HEK293 (cell line): ENCODE measurements at regions not wholly inside any gene's neighbourhood (a gene's known extent, or its start where the extent isn't known, plus 50 kb on each side); places are given as distances from the start of the nearest gene placed in this dataset.

Source experiments
- CTCF ChIA-PET: fragments of 350-600 bp; formaldehyde crosslinking; extraction: SDS; loops from one replicate; lab custom pipeline; 2021; ENCODE audit warnings: antibody characterized with exemption; lab: Yijun Ruan, JAX
- POLR2A ChIA-PET: fragments of 300-600 bp; formaldehyde crosslinking; extraction: SDS; loops from one replicate; lab custom pipeline; 2020; ENCODE audit warnings: antibody characterized with exemption, inconsistent platforms; lab: Yijun Ruan, JAX
- H3K27ac ChIP-seq: fragments of 200-500 bp; sonication (Bioruptor generic); 2 replicates; pipeline ENCODE4 v1.5.1; 2014; ENCODE audit warnings: low read depth, low read length, control low read depth, inconsistent platforms; ENCODE audit errors: extremely low read depth
- H3K36me3 ChIP-seq, 2 experiments: fragments of 200-500 bp in 1 of 2; sonication (Bioruptor generic) in 1 of 2; 1 replicate in 1 of 2; 2 replicates in 1 of 2; pipeline ENCODE4 v1.5.1; 2014 to 2017; ENCODE audit warnings: inconsistent platforms in 2 of 2, low read length in 2 of 2; ENCODE audit not compliant: control insufficient read depth in 2 of 2, insufficient read depth in 1 of 2
- H3K4me1 ChIP-seq: fragments of 200-500 bp; sonication (Bioruptor generic); 2 replicates; pipeline ENCODE4 v1.5.1; 2014; ENCODE audit warnings: mild to moderate bottlenecking, low read length, inconsistent platforms; ENCODE audit not compliant: control insufficient read depth, insufficient read depth
- H3K4me3 ChIP-seq: 2 replicates; pipeline ENCODE4 v1.5.1; 2011; ENCODE audit warnings: low read depth, mild to moderate bottlenecking, control low read depth, low read length, moderate library complexity
- H3K9me3 ChIP-seq: fragments of 200-500 bp; sonication (Bioruptor generic); 2 replicates; pipeline ENCODE4 v1.5.1; 2014; ENCODE audit warnings: low read depth, low read length, inconsistent platforms; ENCODE audit not compliant: control insufficient read depth, insufficient read depth
- GFI1B ChIP-seq: fragments of 450-650 bp; formaldehyde crosslinking; IDR thresholded peaks from 2 replicates; pipeline ENCODE4 v1.5.1; 2016; ENCODE audit warnings: missing biosample characterization, missing genetic modification characterization
- GLI4 ChIP-seq: fragments of 450-650 bp; formaldehyde crosslinking; IDR thresholded peaks from 2 replicates; pipeline ENCODE4 v1.5.1; 2016; ENCODE audit warnings: missing biosample characterization, missing genetic modification characterization
- TSHZ1 ChIP-seq: fragments of 450-650 bp; formaldehyde crosslinking; IDR thresholded peaks from 2 replicates; pipeline ENCODE4 v1.5.1; 2016; ENCODE audit warnings: missing biosample characterization, missing genetic modification characterization, borderline replicate concordance
- WT1 ChIP-seq: fragments of 450-650 bp; formaldehyde crosslinking; IDR thresholded peaks from 2 replicates; pipeline ENCODE4 v1.5.1; 2016; ENCODE audit warnings: missing biosample characterization, missing genetic modification characterization
- ZNF155 ChIP-seq: fragments of 450-650 bp; formaldehyde crosslinking; IDR thresholded peaks from 2 replicates; pipeline ENCODE4 v1.5.1; 2016; ENCODE audit warnings: missing biosample characterization, missing genetic modification characterization
- ZNF19 ChIP-seq: fragments of 450-650 bp; formaldehyde crosslinking; IDR thresholded peaks from 2 replicates; pipeline ENCODE4; 2016; ENCODE audit warnings: missing biosample characterization, missing genetic modification characterization, low read depth
- ZNF2 ChIP-seq: fragments of 450-650 bp; formaldehyde crosslinking; IDR thresholded peaks from 2 replicates; pipeline ENCODE4 v1.5.1; 2016; ENCODE audit warnings: missing biosample characterization, missing genetic modification characterization
- ZNF266 ChIP-seq: fragments of 450-650 bp; formaldehyde crosslinking; IDR thresholded peaks from 2 replicates; pipeline ENCODE4 v1.5.1; 2016; ENCODE audit warnings: missing biosample characterization, missing genetic modification characterization, low read depth
- ZNF302 ChIP-seq: fragments of 450-650 bp; formaldehyde crosslinking; IDR thresholded peaks from 2 replicates; pipeline ENCODE4 v1.5.1; 2016; ENCODE audit warnings: missing biosample characterization, missing genetic modification characterization, low read depth
- ZNF324 ChIP-seq: fragments of 450-650 bp; formaldehyde crosslinking; IDR thresholded peaks from 2 replicates; pipeline ENCODE4 v1.5.1; 2016; ENCODE audit warnings: missing biosample characterization, missing genetic modification characterization
- ZNF449 ChIP-seq: fragments of 450-650 bp; formaldehyde crosslinking; IDR thresholded peaks from 2 replicates; pipeline ENCODE4 v1.5.1; 2017; ENCODE audit warnings: missing biosample characterization, mild to moderate bottlenecking, missing genetic modification characterization, moderate library complexity
- ZNF514 ChIP-seq: fragments of 450-650 bp; formaldehyde crosslinking; IDR thresholded peaks from 2 replicates; pipeline ENCODE4 v1.5.1; 2016; ENCODE audit warnings: missing biosample characterization, missing genetic modification characterization
- ZNF529 ChIP-seq: fragments of 450-650 bp; formaldehyde crosslinking; IDR thresholded peaks from 2 replicates; pipeline ENCODE4 v1.5.1; 2017; ENCODE audit warnings: missing genetic modification characterization, missing biosample characterization; ENCODE audit not compliant: insufficient replicate concordance
- ZNF645 ChIP-seq: fragments of 450-650 bp; formaldehyde crosslinking; IDR thresholded peaks from 2 replicates; pipeline ENCODE4; 2016; ENCODE audit warnings: missing biosample characterization, missing genetic modification characterization
- ZNF654 ChIP-seq: fragments of 450-650 bp; formaldehyde crosslinking; IDR thresholded peaks from 2 replicates; pipeline ENCODE4 v1.5.1; 2016; ENCODE audit warnings: low read depth, missing biosample characterization, missing genetic modification characterization
- ZNF692 ChIP-seq: fragments of 450-650 bp; formaldehyde crosslinking; IDR thresholded peaks from 2 replicates; pipeline ENCODE4 v1.5.1; 2016; ENCODE audit warnings: missing biosample characterization, missing genetic modification characterization
- ZNF777 ChIP-seq: fragments of 450-650 bp; formaldehyde crosslinking; IDR thresholded peaks from 2 replicates; pipeline ENCODE4 v1.5.1; 2017; ENCODE audit warnings: missing biosample characterization, missing genetic modification characterization, borderline replicate concordance
- ZSCAN30 ChIP-seq: fragments of 450-650 bp; IDR thresholded peaks from 2 replicates; pipeline ENCODE4 v1.5.1; 2018; ENCODE audit warnings: missing biosample characterization, mild to moderate bottlenecking, missing genetic modification characterization, moderate library complexity
- ZXDB ChIP-seq: fragments of 450-650 bp; formaldehyde crosslinking; IDR thresholded peaks from 2 replicates; pipeline ENCODE4 v1.5.1; 2016; ENCODE audit warnings: missing biosample characterization, missing genetic modification characterization

- no peak for TF ChIP-seq ZNF777 (tag by site-specific recombination)
- TF ChIP-seq ZNF529 (tag by site-specific recombination): no peak
- TF ChIP-seq ZNF449 (tag by site-specific recombination): no peak
- no peak for TF ChIP-seq WT1 (tag by site-specific recombination)
- no peak for TF ChIP-seq ZNF2 (tag by site-specific recombination)
- no peak for TF ChIP-seq GFI1B (tag by site-specific recombination)
These were observed 341.7 kb upstream of the SEMA3D start (continued) for GRCh38 chr7:85528581-85528980.

GRCh38 chr7:85525676-85526075 lies 338.8 kb upstream of the SEMA3D start:
- no peaks in the 10 kb centered on the region for H3K9me3 ChIP-seq
- TF ChIP-seq ZNF324 (tag by site-specific recombination) (no peak), ZNF155 (tag by site-specific recombination) (no peak), ZNF514 (no peak), ZSCAN30 (tag by site-specific recombination) (no peak), ZXDB (tag by site-specific recombination) (no peak), ZNF302 (no peak), TSHZ1 (tag by site-specific recombination) (no peak), ZNF645 (tag by site-specific recombination) (no peak), ZNF266 (tag by site-specific recombination) (no peak), ZNF19 (tag by site-specific recombination) (no peak), GLI4 (tag by site-specific recombination) (no peak), ZNF654 (tag by site-specific recombination) (no peak), ZNF692 (tag by site-specific recombination) (no peak)
- TF ChIP-seq, all 188 proteins: peak for 0
- Histone ChIP-seq H3K27ac (no peak overlapping the region), H3K4me3 (no peak overlapping the region), H3K4me1 (peaks cover 15% of the 10 kb centered on the region), H3K36me3 (no peaks in the 10 kb centered on the region)
- POLR2A ChIA-PET: no interaction called here
- CTCF ChIA-PET: interaction anchor here (1.0 kb wide), 1 partner anchor 483 kb away, joined by 3 read pairs; no protein-coding TSS in a partner anchor
